RWPE1 (cell line): ENCODE measurements at regions not wholly inside any gene's neighbourhood (a gene's known extent, or its start where the extent isn't known, plus 50 kb on each side); places are given as distances from the start of the nearest gene placed in this dataset.

Source experiments
- CTCF ChIA-PET: fragments of 350-600 bp; sonication (Branson Sonifier 250); formaldehyde crosslinking; extraction: SDS; loops from one replicate; lab custom pipeline; 2021; lab: Yijun Ruan, JAX
- POLR2A ChIA-PET: fragments of 400-600 bp; formaldehyde crosslinking; extraction: SDS; loops from one replicate; lab custom pipeline; 2020; ENCODE audit warnings: antibody characterized with exemption; ENCODE audit not compliant: low non-redundant PET; lab: Yijun Ruan, JAX
- DNase-seq: peaks from one replicate; pipeline ENCODE4 v3.0.0; 2012; ENCODE audit warnings: low spot score
- H3K27ac ChIP-seq: fragments of 450-650 bp; 2 replicates; pipeline ENCODE4 v1.5.1; 2017
- CTCF ChIP-seq: fragments of 450-650 bp; conservative IDR thresholded peaks from 2 replicates; pipeline ENCODE4 v1.5.1; 2017; ENCODE audit warnings: low read depth, mild to moderate bottlenecking

GRCh38 chr10:78948621-78949030, 120.1 kb upstream of the ZMIZ1 start:
- DNase-seq, result no peak
- no peak for TF ChIP-seq CTCF
- CTCF ChIA-PET, result interaction anchor here (1.1 kb wide), 1 partner anchor 247 kb away, joined by 3 read pairs; no protein-coding TSS in a partner anchor
- H3K27ac ChIP-seq, result peak overlapping the region; percentile 89
- POLR2A ChIA-PET, result no interaction called here

GRCh38 chr10:78950656-78951587, 117.8 kb upstream of the ZMIZ1 start:
- ChIA-PET CTCF (interaction anchor here (0.6 to 0.8 kb wide), 3 partner anchors 11 to 156 kb away, joined by 3 to 5 read pairs (median 3); no protein-coding TSS in a partner anchor), POLR2A (no interaction called here)
- peak; percentile 97 for DNase-seq
- TF ChIP-seq CTCF, result no peak
- peak overlapping the region; percentile 89 for H3K27ac ChIP-seq

- H3K27ac ChIP-seq, result peak overlapping the region; percentile 89
- no peak for DNase-seq
- ChIA-PET POLR2A (no interaction called here), CTCF (interaction anchor here (0.9 kb wide), 1 partner anchor 169 kb away, joined by 5 read pairs; no protein-coding TSS in a partner anchor)
- TF ChIP-seq CTCF, result no peak
Observed at GRCh38 chr10:78952030-78952429, 116.7 kb upstream of the ZMIZ1 start.

GRCh38 chr10:78952686-78953085, 116.1 kb upstream of the ZMIZ1 start:
- POLR2A ChIA-PET, result no interaction called here
- DNase-seq, result no peak
- no peak for TF ChIP-seq CTCF
- CTCF ChIA-PET, result interaction anchor here (0.9 to 1.0 kb wide), 2 partner anchors 12 to 168 kb away, joined by 4 to 5 read pairs; no protein-coding TSS in a partner anchor
- peak overlapping the region; percentile 31 for H3K27ac ChIP-seq

GRCh38 chr10:78953113-78953798, 115.5 kb upstream of the ZMIZ1 start:
- CTCF ChIA-PET, result interaction anchor here (1.0 to 1.1 kb wide), 2 partner anchors 13 to 21 kb away, joined by 3 to 4 read pairs; no protein-coding TSS in a partner anchor
- DNase-seq, result no peak

More at GRCh38 chr10:78953113-78953798, 115.5 kb upstream of the ZMIZ1 start:
- H3K27ac ChIP-seq, result peak overlapping the region; percentile 31
- POLR2A ChIA-PET, result interaction anchor here (0.6 kb wide), 1 partner anchor 13 kb away, joined by 3 read pairs; no protein-coding TSS in a partner anchor
- TF ChIP-seq CTCF, result no peak
